ENCODE measurements at regions not wholly inside any gene's neighbourhood (a gene's known extent, or its start where the extent isn't known, plus 50 kb on each side); places are given as distances from the start of the nearest gene placed in this dataset.

DNA sequence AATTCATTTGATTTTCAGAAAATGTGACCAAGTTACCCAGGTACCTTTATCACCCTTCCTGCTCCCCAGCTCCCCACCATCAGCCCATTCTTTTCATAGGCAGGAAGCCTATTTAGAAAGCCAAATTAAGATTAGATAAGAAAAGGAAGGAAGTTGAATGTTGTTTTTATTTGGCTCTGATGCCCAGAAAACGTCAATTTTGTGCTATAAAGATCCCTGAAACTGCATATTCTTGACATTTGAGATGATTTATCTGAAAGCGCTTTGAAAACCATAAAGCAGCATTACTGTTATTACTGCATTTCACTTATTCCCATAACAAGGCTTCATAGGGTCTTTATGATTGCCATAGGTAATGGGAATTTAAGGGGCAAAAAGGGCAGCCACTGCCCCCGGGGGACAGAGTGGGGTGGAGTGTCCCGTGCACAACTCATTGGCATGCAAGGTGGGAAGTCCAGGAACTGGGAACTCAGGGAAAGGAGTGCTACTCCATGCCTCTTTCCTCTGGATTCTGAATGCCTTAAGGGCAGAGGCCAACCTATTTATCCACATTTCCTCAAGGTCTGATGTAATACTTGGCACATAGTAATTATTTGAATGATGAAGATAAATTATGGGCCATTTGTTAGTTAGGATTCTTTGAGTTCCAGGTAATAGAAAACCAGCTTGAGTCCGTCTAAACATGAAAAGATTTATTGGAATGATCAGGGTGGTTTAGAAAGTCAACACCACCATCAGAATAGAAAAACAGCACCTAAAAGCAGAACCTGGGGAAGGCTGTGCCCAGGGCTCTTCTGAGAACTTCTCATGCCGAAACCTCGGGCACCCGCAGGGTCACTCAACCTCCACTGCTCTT is 100.6 kb upstream of the ELMO1 start (continued):
- TF ChIP-seq, protein P1, sequence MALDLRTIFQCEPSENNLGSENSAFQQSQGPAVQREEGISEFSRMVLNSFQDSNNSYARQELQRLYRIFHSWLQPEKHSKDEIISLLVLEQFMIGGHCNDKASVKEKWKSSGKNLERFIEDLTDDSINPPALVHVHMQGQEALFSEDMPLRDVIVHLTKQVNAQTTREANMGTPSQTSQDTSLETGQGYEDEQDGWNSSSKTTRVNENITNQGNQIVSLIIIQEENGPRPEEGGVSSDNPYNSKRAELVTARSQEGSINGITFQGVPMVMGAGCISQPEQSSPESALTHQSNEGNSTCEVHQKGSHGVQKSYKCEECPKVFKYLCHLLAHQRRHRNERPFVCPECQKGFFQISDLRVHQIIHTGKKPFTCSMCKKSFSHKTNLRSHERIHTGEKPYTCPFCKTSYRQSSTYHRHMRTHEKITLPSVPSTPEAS (tag by site-specific recombination; IDR thresholded peaks at IDR 0.05), result peak; percentile 36
- TF ChIP-seq ZNF843 (tag by site-specific recombination; IDR thresholded peaks at IDR 0.05) (peak; percentile 89), ZNF48 (tag by site-specific recombination; IDR thresholded peaks at IDR 0.05) (no peak), ZNF175 (tag by site-specific recombination; IDR thresholded peaks at IDR 0.05) (no peak), ZNF558 (tag by site-specific recombination; IDR thresholded peaks at IDR 0.05) (0 out of 2 replicates have a peak, but pooled peaks have one; percentile 29), ZNF658 (tag by site-specific recombination; IDR thresholded peaks at IDR 0.05) (no peak), TCF7L2 (IDR thresholded peaks at IDR 0.05; ENCODE audit: borderline replicate concordance, low read depth, low read length) (no peak), ZNF248 (tag by site-specific recombination; IDR thresholded peaks at IDR 0.05) (no peak), ZNF416 (tag by site-specific recombination; IDR thresholded peaks at IDR 0.05) (no peak), ZNF404 (tag by site-specific recombination; IDR thresholded peaks at IDR 0.05) (no peak), ZBTB21 (tag by site-specific recombination; IDR thresholded peaks at IDR 0.05) (no peak), ZNF544 (tag by site-specific recombination; IDR thresholded peaks at IDR 0.05) (no peak), ZNF391 (tag by site-specific recombination; IDR thresholded peaks at IDR 0.05; ENCODE audit: borderline replicate concordance, low read depth) (no peak), KLF9 (tag by site-specific recombination; IDR thresholded peaks at IDR 0.05; ENCODE audit: low read depth) (no peak), ZBTB20 (tag by site-specific recombination; IDR thresholded peaks at IDR 0.05) (no peak), ZNF266 (tag by site-specific recombination; IDR thresholded peaks at IDR 0.05; ENCODE audit: low read depth) (no peak), ZNF585B (tag by site-specific recombination; IDR thresholded peaks at IDR 0.05) (no peak), ZNF350 (tag by site-specific recombination; IDR thresholded peaks at IDR 0.05) (no peak), ZNF274 (IDR thresholded peaks at IDR 0.05; ENCODE audit: low read length) (no peak), ZNF274 (tag by site-specific recombination; IDR thresholded peaks at IDR 0.05; ENCODE audit: borderline replicate concordance) (no peak)
- TF ChIP-seq, protein P2, sequence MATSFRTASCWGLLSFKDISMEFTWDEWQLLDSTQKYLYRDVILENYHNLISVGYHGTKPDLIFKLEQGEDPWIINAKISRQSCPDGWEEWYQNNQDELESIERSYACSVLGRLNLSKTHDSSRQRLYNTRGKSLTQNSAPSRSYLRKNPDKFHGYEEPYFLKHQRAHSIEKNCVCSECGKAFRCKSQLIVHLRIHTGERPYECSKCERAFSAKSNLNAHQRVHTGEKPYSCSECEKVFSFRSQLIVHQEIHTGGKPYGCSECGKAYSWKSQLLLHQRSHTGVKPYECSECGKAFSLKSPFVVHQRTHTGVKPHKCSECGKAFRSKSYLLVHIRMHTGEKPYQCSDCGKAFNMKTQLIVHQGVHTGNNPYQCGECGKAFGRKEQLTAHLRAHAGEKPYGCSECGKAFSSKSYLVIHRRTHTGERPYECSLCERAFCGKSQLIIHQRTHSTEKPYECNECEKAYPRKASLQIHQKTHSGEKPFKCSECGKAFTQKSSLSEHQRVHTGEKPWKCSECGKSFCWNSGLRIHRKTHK (tag by site-specific recombination; IDR thresholded peaks at IDR 0.05), result no peak
- TF ChIP-seq, protein P3, sequence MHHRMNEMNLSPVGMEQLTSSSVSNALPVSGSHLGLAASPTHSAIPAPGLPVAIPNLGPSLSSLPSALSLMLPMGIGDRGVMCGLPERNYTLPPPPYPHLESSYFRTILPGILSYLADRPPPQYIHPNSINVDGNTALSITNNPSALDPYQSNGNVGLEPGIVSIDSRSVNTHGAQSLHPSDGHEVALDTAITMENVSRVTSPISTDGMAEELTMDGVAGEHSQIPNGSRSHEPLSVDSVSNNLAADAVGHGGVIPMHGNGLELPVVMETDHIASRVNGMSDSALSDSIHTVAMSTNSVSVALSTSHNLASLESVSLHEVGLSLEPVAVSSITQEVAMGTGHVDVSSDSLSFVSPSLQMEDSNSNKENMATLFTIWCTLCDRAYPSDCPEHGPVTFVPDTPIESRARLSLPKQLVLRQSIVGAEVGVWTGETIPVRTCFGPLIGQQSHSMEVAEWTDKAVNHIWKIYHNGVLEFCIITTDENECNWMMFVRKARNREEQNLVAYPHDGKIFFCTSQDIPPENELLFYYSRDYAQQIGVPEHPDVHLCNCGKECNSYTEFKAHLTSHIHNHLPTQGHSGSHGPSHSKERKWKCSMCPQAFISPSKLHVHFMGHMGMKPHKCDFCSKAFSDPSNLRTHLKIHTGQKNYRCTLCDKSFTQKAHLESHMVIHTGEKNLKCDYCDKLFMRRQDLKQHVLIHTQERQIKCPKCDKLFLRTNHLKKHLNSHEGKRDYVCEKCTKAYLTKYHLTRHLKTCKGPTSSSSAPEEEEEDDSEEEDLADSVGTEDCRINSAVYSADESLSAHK (tag by site-specific recombination; IDR thresholded peaks at IDR 0.05), result no peak
- TF ChIP-seq, protein P4, sequence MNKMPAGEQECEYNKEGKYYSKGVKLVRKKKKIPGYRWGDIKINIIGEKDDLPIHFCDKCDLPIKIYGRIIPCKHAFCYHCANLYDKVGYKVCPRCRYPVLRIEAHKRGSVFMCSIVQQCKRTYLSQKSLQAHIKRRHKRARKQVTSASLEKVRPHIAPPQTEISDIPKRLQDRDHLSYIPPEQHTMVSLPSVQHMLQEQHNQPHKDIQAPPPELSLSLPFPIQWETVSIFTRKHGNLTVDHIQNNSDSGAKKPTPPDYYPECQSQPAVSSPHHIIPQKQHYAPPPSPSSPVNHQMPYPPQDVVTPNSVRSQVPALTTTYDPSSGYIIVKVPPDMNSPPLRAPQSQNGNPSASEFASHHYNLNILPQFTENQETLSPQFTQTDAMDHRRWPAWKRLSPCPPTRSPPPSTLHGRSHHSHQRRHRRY (tag by site-specific recombination; IDR thresholded peaks at IDR 0.05), result no peak
- TF ChIP-seq, protein P5, sequence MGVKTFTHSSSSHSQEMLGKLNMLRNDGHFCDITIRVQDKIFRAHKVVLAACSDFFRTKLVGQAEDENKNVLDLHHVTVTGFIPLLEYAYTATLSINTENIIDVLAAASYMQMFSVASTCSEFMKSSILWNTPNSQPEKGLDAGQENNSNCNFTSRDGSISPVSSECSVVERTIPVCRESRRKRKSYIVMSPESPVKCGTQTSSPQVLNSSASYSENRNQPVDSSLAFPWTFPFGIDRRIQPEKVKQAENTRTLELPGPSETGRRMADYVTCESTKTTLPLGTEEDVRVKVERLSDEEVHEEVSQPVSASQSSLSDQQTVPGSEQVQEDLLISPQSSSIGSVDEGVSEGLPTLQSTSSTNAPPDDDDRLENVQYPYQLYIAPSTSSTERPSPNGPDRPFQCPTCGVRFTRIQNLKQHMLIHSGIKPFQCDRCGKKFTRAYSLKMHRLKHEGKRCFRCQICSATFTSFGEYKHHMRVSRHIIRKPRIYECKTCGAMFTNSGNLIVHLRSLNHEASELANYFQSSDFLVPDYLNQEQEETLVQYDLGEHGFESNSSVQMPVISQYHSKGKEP (tag by site-specific recombination; IDR thresholded peaks at IDR 0.05), result no peak
- TF ChIP-seq, protein P6, sequence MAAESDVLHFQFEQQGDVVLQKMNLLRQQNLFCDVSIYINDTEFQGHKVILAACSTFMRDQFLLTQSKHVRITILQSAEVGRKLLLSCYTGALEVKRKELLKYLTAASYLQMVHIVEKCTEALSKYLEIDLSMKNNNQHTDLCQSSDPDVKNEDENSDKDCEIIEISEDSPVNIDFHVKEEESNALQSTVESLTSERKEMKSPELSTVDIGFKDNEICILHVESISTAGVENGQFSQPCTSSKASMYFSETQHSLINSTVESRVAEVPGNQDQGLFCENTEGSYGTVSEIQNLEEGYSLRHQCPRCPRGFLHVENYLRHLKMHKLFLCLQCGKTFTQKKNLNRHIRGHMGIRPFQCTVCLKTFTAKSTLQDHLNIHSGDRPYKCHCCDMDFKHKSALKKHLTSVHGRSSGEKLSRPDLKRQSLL (tag by site-specific recombination; IDR thresholded peaks at IDR 0.05), result no peak
- TF ChIP-seq, protein P7, sequence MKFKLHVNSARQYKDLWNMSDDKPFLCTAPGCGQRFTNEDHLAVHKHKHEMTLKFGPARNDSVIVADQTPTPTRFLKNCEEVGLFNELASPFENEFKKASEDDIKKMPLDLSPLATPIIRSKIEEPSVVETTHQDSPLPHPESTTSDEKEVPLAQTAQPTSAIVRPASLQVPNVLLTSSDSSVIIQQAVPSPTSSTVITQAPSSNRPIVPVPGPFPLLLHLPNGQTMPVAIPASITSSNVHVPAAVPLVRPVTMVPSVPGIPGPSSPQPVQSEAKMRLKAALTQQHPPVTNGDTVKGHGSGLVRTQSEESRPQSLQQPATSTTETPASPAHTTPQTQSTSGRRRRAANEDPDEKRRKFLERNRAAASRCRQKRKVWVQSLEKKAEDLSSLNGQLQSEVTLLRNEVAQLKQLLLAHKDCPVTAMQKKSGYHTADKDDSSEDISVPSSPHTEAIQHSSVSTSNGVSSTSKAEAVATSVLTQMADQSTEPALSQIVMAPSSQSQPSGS (tag by site-specific recombination; IDR thresholded peaks at IDR 0.05; ENCODE audit: low read depth), result no peak
- TF ChIP-seq, protein P8, sequence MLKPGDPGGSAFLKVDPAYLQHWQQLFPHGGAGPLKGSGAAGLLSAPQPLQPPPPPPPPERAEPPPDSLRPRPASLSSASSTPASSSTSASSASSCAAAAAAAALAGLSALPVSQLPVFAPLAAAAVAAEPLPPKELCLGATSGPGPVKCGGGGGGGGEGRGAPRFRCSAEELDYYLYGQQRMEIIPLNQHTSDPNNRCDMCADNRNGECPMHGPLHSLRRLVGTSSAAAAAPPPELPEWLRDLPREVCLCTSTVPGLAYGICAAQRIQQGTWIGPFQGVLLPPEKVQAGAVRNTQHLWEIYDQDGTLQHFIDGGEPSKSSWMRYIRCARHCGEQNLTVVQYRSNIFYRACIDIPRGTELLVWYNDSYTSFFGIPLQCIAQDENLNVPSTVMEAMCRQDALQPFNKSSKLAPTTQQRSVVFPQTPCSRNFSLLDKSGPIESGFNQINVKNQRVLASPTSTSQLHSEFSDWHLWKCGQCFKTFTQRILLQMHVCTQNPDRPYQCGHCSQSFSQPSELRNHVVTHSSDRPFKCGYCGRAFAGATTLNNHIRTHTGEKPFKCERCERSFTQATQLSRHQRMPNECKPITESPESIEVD (tag by site-specific recombination; IDR thresholded peaks at IDR 0.05), result peak; percentile 79

All from HEK293 (cell line).